H1 (cell line): ENCODE measurements at regions not wholly inside any gene's neighbourhood (a gene's known extent, or its start where the extent isn't known, plus 50 kb on each side); places are given as distances from the start of the nearest gene placed in this dataset.

ENCODE experiments used
- CTCF ChIA-PET: fragments of 300-600 bp; sonication (Branson Sonifier 250); formaldehyde crosslinking; loops from one replicate; lab custom pipeline; 2021; ENCODE audit not compliant: partially characterized antibody; lab: Charles Lee
- POLR2A ChIA-PET: fragments of 300-600 bp; sonication (Branson Sonifier 250); formaldehyde crosslinking; loops from one replicate; lab custom pipeline; 2021; ENCODE audit warnings: inconsistent platforms; ENCODE audit not compliant: partially characterized antibody; lab: Charles Lee
- DNase-seq, 2 experiments: peaks; one replicate each; pipeline versions ENCODE4 v3.0.0 to v3.0.0-alpha.2; 2010 to 2022; ENCODE audit warnings: low spot score in 2 of 2, low read depth in 1 of 2, mixed read lengths in 1 of 2
- FAIRE-seq: peaks from 2 replicates; lab custom pipeline; 2011; peaks lifted over from hg19 to GRCh38; lab: Jason Lieb, UNC
- H2AFZ ChIP-seq: 2 replicates; pipeline ENCODE4 v1.8.1; 2012; ENCODE audit warnings: low read length, inconsistent platforms
- H2AK5ac ChIP-seq: 2 replicates; pipeline ENCODE4 v1.6.1; 2013; ENCODE audit warnings: low read depth, low read length
- H2BK120ac ChIP-seq: replicated peaks from 2 replicates; pipeline ENCODE3; 2013; ENCODE audit warnings: low read depth, low read length, inconsistent platforms
- H2BK12ac ChIP-seq: 2 replicates; pipeline ENCODE4 v1.6.1; 2013; ENCODE audit warnings: low read depth, low read length
- H2BK15ac ChIP-seq: 2 replicates; pipeline ENCODE4 v1.6.1; 2013; ENCODE audit warnings: low read length
- H2BK20ac ChIP-seq: 2 replicates; pipeline ENCODE4 v1.6.1; 2013; ENCODE audit warnings: low read length
- H2BK5ac ChIP-seq: 2 replicates; pipeline ENCODE4 v1.6.1; 2013; ENCODE audit warnings: low read depth, low read length
- H3K14ac ChIP-seq: 2 replicates; pipeline ENCODE4 v1.6.1; 2013; ENCODE audit warnings: inconsistent platforms; ENCODE audit not compliant: insufficient read length
- H3K18ac ChIP-seq: 2 replicates; pipeline ENCODE4 v1.6.1; 2013; ENCODE audit warnings: low read length; ENCODE audit errors: extremely low read depth
- H3K23ac ChIP-seq: 2 replicates; pipeline ENCODE4 v1.6.1; 2013; ENCODE audit warnings: inconsistent platforms; ENCODE audit not compliant: insufficient read length
- H3K23me2 ChIP-seq: 2 replicates; pipeline ENCODE4 v1.6.1; 2013; ENCODE audit warnings: low read depth, low read length
- H3K27ac ChIP-seq: 2 replicates; pipeline ENCODE4 v1.6.1; 2011; ENCODE audit warnings: low read depth, low read length, inconsistent platforms
- H3K27me3 ChIP-seq, 4 experiments: replicated peaks in 1 of 4; 1 replicate in 1 of 4; 2 replicates in 3 of 4; pipeline versions ENCODE4 v1.6.1 to v1.8.1; 2011 to 2013; ENCODE audit warnings: low read length in 3 of 4, mild to moderate bottlenecking in 3 of 4, inconsistent platforms in 2 of 4, mixed read lengths in 2 of 4, moderate library complexity in 1 of 4; ENCODE audit not compliant: control insufficient read depth in 3 of 4, insufficient read depth in 3 of 4; ENCODE audit errors: extremely low read depth in 1 of 4
- H3K36me3 ChIP-seq, 4 experiments: 2 replicates each; pipeline versions ENCODE4 v1.6.1 to v1.8.1; 2011 to 2013; ENCODE audit warnings: mild to moderate bottlenecking in 4 of 4, low read length in 3 of 4, moderate library complexity in 2 of 4, control low read depth in 1 of 4, inconsistent platforms in 1 of 4; ENCODE audit not compliant: insufficient read depth in 4 of 4, control insufficient read depth in 2 of 4
- H3K4ac ChIP-seq: replicated peaks from 2 replicates; pipeline ENCODE3; 2013; ENCODE audit warnings: low read length, low read depth, mixed read lengths, inconsistent platforms; ENCODE audit not compliant: insufficient read length
- H3K4me1 ChIP-seq, 4 experiments: replicated peaks in 1 of 4; 1 replicate in 1 of 4; 2 replicates in 3 of 4; pipeline versions ENCODE4 v1.6.1 to v1.8.1; 2011 to 2013; ENCODE audit warnings: low read length in 3 of 4, inconsistent platforms in 2 of 4, mixed read lengths in 1 of 4; ENCODE audit not compliant: insufficient read depth in 4 of 4, control insufficient read depth in 3 of 4
- H3K4me2 ChIP-seq, 2 experiments: 2 replicates each; pipeline versions ENCODE4 v1.6.1 to v1.8.1; 2011 to 2013; ENCODE audit warnings: low read depth in 2 of 2, low read length in 2 of 2, control low read depth in 1 of 2, inconsistent platforms in 1 of 2, mild to moderate bottlenecking in 1 of 2; ENCODE audit not compliant: insufficient read depth in 1 of 2
- H3K4me3 ChIP-seq, 4 experiments: fragments of 200-600, 300-600 bp in 1 of 4; sonication (generic), shearing (Covaris generic), sonication (Bioruptor Twin) in 1 of 4; 2 replicates each; pipeline versions ENCODE4 v1.5.1 to v1.8.1; 2011 to 2016; ENCODE audit warnings: low read length in 4 of 4, low read depth in 3 of 4, control low read depth in 2 of 4, inconsistent platforms in 2 of 4, mild to moderate bottlenecking in 2 of 4, mixed read lengths in 1 of 4, moderate library complexity in 1 of 4; ENCODE audit not compliant: insufficient read depth in 2 of 4; ENCODE audit errors: extremely low read depth in 1 of 4
- H3K56ac ChIP-seq: replicated peaks from 2 replicates; pipeline ENCODE3; 2013; ENCODE audit warnings: low read depth, mild to moderate bottlenecking, mixed read lengths, low read length, inconsistent platforms; ENCODE audit not compliant: insufficient read length
- H3K79me1 ChIP-seq: 2 replicates; pipeline ENCODE4 v1.6.1; 2013; ENCODE audit warnings: low read depth, low read length, control low read depth
- H3K79me2 ChIP-seq, 2 experiments: 2 replicates each; pipeline versions ENCODE4 v1.6.1 to v1.8.1; 2012 to 2013; ENCODE audit warnings: low read length in 2 of 2, mild to moderate bottlenecking in 2 of 2, inconsistent platforms in 1 of 2; ENCODE audit not compliant: insufficient read depth in 2 of 2, control insufficient read depth in 1 of 2
- H3K9ac ChIP-seq, 4 experiments: replicated peaks in 1 of 4; 1 replicate in 1 of 4; 2 replicates in 3 of 4; pipeline versions ENCODE4 v1.6.1 to v1.8.1; 2011 to 2013; ENCODE audit warnings: low read depth in 3 of 4, low read length in 3 of 4, control low read depth in 2 of 4, mild to moderate bottlenecking in 2 of 4, moderate library complexity in 2 of 4, inconsistent platforms in 1 of 4; ENCODE audit errors: extremely low read depth in 1 of 4
- H3K9me3 ChIP-seq, 2 experiments: 2 replicates each; pipeline versions ENCODE4 v1.6.1 to v1.8.1; 2012 to 2013; ENCODE audit warnings: mild to moderate bottlenecking in 2 of 2, moderate library complexity in 2 of 2, control low read depth in 1 of 2, inconsistent platforms in 1 of 2, low read depth in 1 of 2, low read length in 1 of 2, mixed read lengths in 1 of 2; ENCODE audit not compliant: insufficient read depth in 2 of 2
- H4K20me1 ChIP-seq, 2 experiments: replicated peaks in 1 of 2; 2 replicates each; pipeline versions ENCODE3 to v1.8.1; 2011 to 2013; ENCODE audit warnings: inconsistent platforms in 2 of 2, low read length in 2 of 2, mild to moderate bottlenecking in 1 of 2; ENCODE audit not compliant: insufficient read depth in 2 of 2, control insufficient read depth in 1 of 2
- H4K5ac ChIP-seq: 2 replicates; pipeline ENCODE4 v1.6.1; 2013; ENCODE audit warnings: low read length, low read depth, mixed read lengths, inconsistent platforms; ENCODE audit not compliant: insufficient read length
- H4K8ac ChIP-seq: 2 replicates; pipeline ENCODE4 v1.8.0; 2013; ENCODE audit warnings: mild to moderate bottlenecking, moderate library complexity, low read length, inconsistent platforms; ENCODE audit not compliant: insufficient read depth; ENCODE audit errors: extremely low read depth
- H4K91ac ChIP-seq: replicated peaks from 2 replicates; pipeline ENCODE3; 2013; ENCODE audit warnings: low read length, mixed read lengths, inconsistent platforms; ENCODE audit not compliant: insufficient read length
- CBX5 ChIP-seq: fragments of 300-800, 300-1000 bp; sonication (generic); IDR thresholded peaks from 2 replicates; pipeline ENCODE4 v1.7.1; 2016; ENCODE audit warnings: antibody characterized with exemption, low read length, low read depth
- POU5F1 ChIP-seq: IDR thresholded peaks from 2 replicates; pipeline ENCODE4 v1.6.1; 2011; ENCODE audit warnings: low read depth, mild to moderate bottlenecking, low read length, moderate library complexity
- ZNF274 ChIP-seq: IDR thresholded peaks from 2 replicates; pipeline ENCODE4 v1.7.0; 2012; ENCODE audit warnings: low read length, borderline replicate concordance; ENCODE audit errors: extremely low read depth
- WGBS, 2 experiments: shearing (Covaris generic) in 1 of 2; methylation state at CpG; one replicate each; pipeline versions ENCODE4 v1.1.6 to v1.1.7; 2013 to 2015; ENCODE audit warnings: low lambda C conversion rate in 2 of 2, mixed read lengths in 2 of 2, inconsistent platforms in 1 of 2, low coverage in 1 of 2, missing lambda C conversion rate in 1 of 2; ENCODE audit not compliant: insufficient replicate concordance in 2 of 2, insufficient coverage in 1 of 2, insufficient read length in 1 of 2; ENCODE audit errors: extremely low coverage in 1 of 2, missing lambda C conversion rate in 1 of 2; 5-methylcytosine and 5-hydroxymethylcytosine counted together

DNA sequence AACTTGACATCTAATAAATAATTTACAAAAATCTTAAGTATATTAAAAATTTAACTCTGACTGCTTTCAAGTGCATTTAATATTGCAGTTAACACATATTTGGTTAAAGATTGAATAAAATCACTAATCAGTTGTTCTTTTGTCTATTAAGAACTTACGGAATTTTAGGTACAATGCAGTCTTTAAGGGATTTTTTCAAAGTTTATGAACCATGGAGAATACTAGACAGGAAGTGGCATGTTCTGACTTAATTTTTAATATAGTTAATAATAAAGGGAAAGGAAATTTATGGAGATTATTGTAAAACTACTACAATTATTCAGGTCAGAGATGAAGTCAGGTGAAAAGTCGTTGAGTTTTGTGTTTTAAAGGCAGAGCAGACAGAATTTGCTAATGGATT is 240.9 kb downstream of the CALCRL start:
- H3K4ac ChIP-seq: no peak overlapping the region
- H3K79me1 ChIP-seq: no peaks in the 10 kb centered on the region
- no peak overlapping the region for H2BK5ac ChIP-seq
- H4K91ac ChIP-seq: no peak overlapping the region
- no peak overlapping the region for H2BK120ac ChIP-seq
- no peak overlapping the region for H4K8ac ChIP-seq
- no peak overlapping the region for H2AK5ac ChIP-seq
- H3K4me3 ChIP-seq: no peak overlapping the region
- no peak overlapping the region for H3K23ac ChIP-seq
- H3K4me1 ChIP-seq: no peaks in the 10 kb centered on the region
- no peak for TF ChIP-seq CBX5
- no peak for TF ChIP-seq ZNF274
- TF ChIP-seq POU5F1: no peak
- no peak overlapping the region for H4K5ac ChIP-seq
- no peak overlapping the region for H3K18ac ChIP-seq
- FAIRE-seq (no peak), DNase-seq (no peak)
- H3K79me2 ChIP-seq: no peaks in the 10 kb centered on the region
- no peaks in the 10 kb centered on the region for H3K9me3 ChIP-seq
- no peak overlapping the region for H2BK12ac ChIP-seq
- no peak overlapping the region for H2BK20ac ChIP-seq
- no peak overlapping the region for H3K9ac ChIP-seq
- ChIA-PET CTCF (no interaction called here), POLR2A (no interaction called here)
- H2AFZ ChIP-seq: no peak overlapping the region
- no peaks in the 10 kb centered on the region for H3K23me2 ChIP-seq
- no peaks in the 10 kb centered on the region for H4K20me1 ChIP-seq
- no peaks in the 10 kb centered on the region for H3K27me3 ChIP-seq
- H3K27ac ChIP-seq: no peak overlapping the region
- no peak overlapping the region for H3K14ac ChIP-seq
- no peak overlapping the region for H3K56ac ChIP-seq
- H3K4me2 ChIP-seq: no peak overlapping the region
- no peaks in the 10 kb centered on the region for H3K36me3 ChIP-seq
- no peak overlapping the region for H2BK15ac ChIP-seq
- 95% methylated on average over 2 of the region's 2 CpGs; no CpG with 5 or more reads in 1 of the 2 experiments for WGBS, 2 experiments
